GM12878 (cell line): ENCODE measurements at regions not wholly inside any gene's neighbourhood (a gene's known extent, or its start where the extent isn't known, plus 50 kb on each side); places are given as distances from the start of the nearest gene placed in this dataset.

Experiments used
- ATAC-seq: fragments of 200-7000 bp; cut with Tn5 transposase; 3 replicates; pipeline ENCODE4 v1.9.1; 2020; ENCODE audit warnings: mild to moderate bottlenecking, moderate library complexity
- BruUV-seq: library from RNA; stranded (reverse); fragments of 400-500 nt; replicated peaks from 2 replicates; lab custom pipeline; 2021; lab: Mats Ljungman, UMichigan
- CTCF ChIA-PET: fragments of 300-600 bp; sonication (Branson Sonifier 250); formaldehyde crosslinking; extraction: SDS; loops from one replicate; lab custom pipeline; 2021; ENCODE audit warnings: inconsistent platforms; lab: Yijun Ruan, JAX
- POLR2A ChIA-PET: fragments of 350-600 bp; formaldehyde crosslinking; extraction: SDS; loops from one replicate; lab custom pipeline; 2021; ENCODE audit warnings: inconsistent platforms; lab: Charles Lee
- RAD21 ChIA-PET: fragments of 300-600 bp; sonication (Branson Sonifier 250); formaldehyde crosslinking; loops from one replicate; lab custom pipeline; 2023; ENCODE audit warnings: antibody characterized with exemption; ENCODE audit not compliant: unreplicated experiment; lab: Charles Lee
- SMC1A ChIA-PET: fragments of 300-600 bp; sonication (Branson Sonifier 250); formaldehyde crosslinking; loops from one replicate; lab custom pipeline; 2023; ENCODE audit not compliant: unreplicated experiment, uncharacterized antibody; lab: Charles Lee
- DNase-seq: peaks from one replicate; pipeline ENCODE4 v3.0.0-alpha.2; 2011; ENCODE audit warnings: low read depth, low spot score
- FAIRE-seq: peaks from 3 replicates; lab custom pipeline; 2011; peaks lifted over from hg19 to GRCh38; lab: Jason Lieb, UNC
- H2AFZ ChIP-seq: 2 replicates; pipeline ENCODE4 v1.6.0; 2011; ENCODE audit warnings: low read depth, low read length, control low read depth; ENCODE audit not compliant: control insufficient read depth
- H3K27ac ChIP-seq: 2 replicates; pipeline ENCODE4 v1.5.1; 2011; ENCODE audit warnings: control low read depth; ENCODE audit not compliant: control insufficient read depth, insufficient read depth
- H3K27me3 ChIP-seq, 2 experiments: replicated peaks in 1 of 2; 2 replicates each; pipeline versions ENCODE4 v1.6.0 to v1.6.1; 2011; ENCODE audit warnings: low read length in 1 of 2; ENCODE audit not compliant: control insufficient read depth in 2 of 2, insufficient read depth in 2 of 2
- H3K36me3 ChIP-seq, 2 experiments: 2 replicates each; pipeline ENCODE4 v1.5.1; 2011; ENCODE audit warnings: low read length in 1 of 2; ENCODE audit not compliant: control insufficient read depth in 2 of 2, insufficient read depth in 2 of 2
- H3K4me1 ChIP-seq: 2 replicates; pipeline ENCODE4 v1.6.1; 2011; ENCODE audit warnings: mild to moderate bottlenecking, low read length, moderate library complexity, mixed read lengths; ENCODE audit not compliant: control insufficient read depth, insufficient read depth
- H3K4me2 ChIP-seq: 2 replicates; pipeline ENCODE4 v1.6.0; 2011; ENCODE audit warnings: control low read depth; ENCODE audit not compliant: control insufficient read depth, insufficient read depth
- H3K4me3 ChIP-seq: fragments of 200-600 bp; sonication (generic); 2 replicates; pipeline ENCODE4 v1.5.1; 2016
- H3K79me2 ChIP-seq: 2 replicates; pipeline ENCODE4 v1.6.0; 2011; ENCODE audit warnings: low read length; ENCODE audit not compliant: control insufficient read depth, insufficient read depth
- H3K9ac ChIP-seq: 2 replicates; pipeline ENCODE4 v1.8.0; 2011; ENCODE audit warnings: low read length, control low read depth, mixed read lengths; ENCODE audit not compliant: control insufficient read depth, insufficient read depth
- H3K9me3 ChIP-seq: replicated peaks from 3 replicates; pipeline ENCODE4 v1.5.1; 2011; ENCODE audit warnings: mild to moderate bottlenecking, low read length; ENCODE audit not compliant: control insufficient read depth, insufficient read depth
- H4K20me1 ChIP-seq: 2 replicates; pipeline ENCODE4 v1.6.0; 2011; ENCODE audit not compliant: control insufficient read depth, insufficient read depth
- ATF3 ChIP-seq: IDR thresholded peaks from 2 replicates; pipeline ENCODE4 v1.6.1; 2011; ENCODE audit warnings: low read depth, mild to moderate bottlenecking, low read length, moderate library complexity, borderline replicate concordance; ENCODE audit errors: extremely low read depth
- CBFB ChIP-seq: IDR thresholded peaks from 2 replicates; pipeline ENCODE4 v1.6.1; 2016; ENCODE audit warnings: antibody characterized with exemption, low read depth
- CBX5 ChIP-seq: sonication (generic); IDR thresholded peaks from 2 replicates; pipeline ENCODE4 v1.6.1; 2016; ENCODE audit warnings: low read depth, moderate library complexity, mild to moderate bottlenecking, inconsistent platforms
- EP300 ChIP-seq, 2 experiments: fragments of 150-350 bp in 1 of 2; IDR thresholded peaks; 2 replicates each; pipeline ENCODE4 v1.6.1; 2011 to 2012; ENCODE audit warnings: low read depth in 2 of 2, low read length in 2 of 2, borderline replicate concordance in 1 of 2, improper control_type of control experiment in 1 of 2, inconsistent platforms in 1 of 2; ENCODE audit not compliant: control insufficient read depth in 1 of 2
- IRF3 ChIP-seq: fragments of 450-650 bp; IDR thresholded peaks from 2 replicates; pipeline ENCODE4 v1.6.1; 2014; ENCODE audit warnings: mild to moderate bottlenecking
- MTA3 ChIP-seq: IDR thresholded peaks from 2 replicates; pipeline ENCODE4 v1.6.1; 2012; ENCODE audit warnings: low read length, inconsistent platforms, borderline replicate concordance
- NFIC ChIP-seq: IDR thresholded peaks from 2 replicates; pipeline ENCODE4 v1.6.1; 2012; ENCODE audit warnings: low read depth, mild to moderate bottlenecking, inconsistent platforms, low read length, moderate library complexity
- SIN3A ChIP-seq: IDR thresholded peaks from 2 replicates; pipeline ENCODE4 v1.6.1; 2012; ENCODE audit warnings: low read depth, low read length, improper control_type of control experiment
- SREBF2 ChIP-seq: IDR thresholded peaks from 2 replicates; pipeline ENCODE4 v1.6.1; 2012; ENCODE audit warnings: mild to moderate bottlenecking, low read length
- SUZ12 ChIP-seq: fragments of 200-600 bp; sonication (generic); IDR thresholded peaks from one replicate; pipeline ENCODE4 v1.6.1; 2018; ENCODE audit warnings: antibody characterized with exemption, mild to moderate bottlenecking; ENCODE audit not compliant: unreplicated experiment
- ZBTB33 ChIP-seq: fragments of 450-650 bp; IDR thresholded peaks from 2 replicates; pipeline ENCODE4 v1.6.1; 2017; ENCODE audit warnings: mild to moderate bottlenecking
- ZZZ3 ChIP-seq: IDR thresholded peaks from 2 replicates; pipeline ENCODE4 v1.6.1; 2011; ENCODE audit warnings: low read depth; ENCODE audit not compliant: control insufficient read depth, insufficient read length
- WGBS: methylation state at CpG from one replicate; pipeline ENCODE4 v1.1.6; 2016; ENCODE audit warnings: low lambda C conversion rate; ENCODE audit not compliant: insufficient replicate concordance, insufficient coverage; ENCODE audit errors: missing lambda C conversion rate; 5-methylcytosine and 5-hydroxymethylcytosine counted together
- in situ Hi-C: fragments of 300-500 bp; cut with MboI; formaldehyde crosslinking; loops from 9 replicates; pipeline ENCODE4 v1.14.3; 2018; ENCODE audit warnings: mixed read lengths
- intact Hi-C: fragments of 100-400 bp; cut with micrococcal nuclease; formaldehyde crosslinking; loops from one replicate; pipeline ENCODE4 v1.14.2; 2022; ENCODE audit not compliant: unreplicated experiment
- TF ChIP-seq, protein P1 (sequence below): fragments of 150-350 bp; IDR thresholded peaks from 2 replicates; pipeline ENCODE4 v1.6.1; 2014; ENCODE audit warnings: mild to moderate bottlenecking, low read depth, low read length

- Histone ChIP-seq H2AFZ (no peak overlapping the region), H3K4me3 (no peak overlapping the region), H3K27ac (no peak overlapping the region), H3K36me3 (no peaks in the 10 kb centered on the region), H3K4me1 (no peaks in the 10 kb centered on the region), H3K27me3 (no peaks in the 10 kb centered on the region; a peak in 1 of 4 replicates), H3K9me3 (no peaks in the 10 kb centered on the region), H3K9ac (no peak overlapping the region), H4K20me1 (no peaks in the 10 kb centered on the region), H3K4me2 (no peak overlapping the region), H3K79me2 (no peaks in the 10 kb centered on the region)
- in situ Hi-C loops (no loop called here), intact Hi-C loops (no loop called here)
- no peak for DNase-seq
- ChIA-PET SMC1A (no interaction called here), RAD21 (no interaction called here), CTCF (no interaction called here), POLR2A (no interaction called here)
- TF ChIP-seq CBFB (no peak), SUZ12 (no peak), NFIC (no peak), CBX5 (no peak), EP300 (IDR thresholded peaks at IDR 0.05; ENCODE audit: borderline replicate concordance in 1 of 2, control insufficient read depth in 1 of 2, low read depth in 2 of 2, low read length in 2 of 2) (no peak), ZBTB33 (no peak), ZZZ3 (no peak), ATF3 (no peak), SIN3A (no peak), MTA3 (no peak), SREBF2 (no peak), IRF3 (no peak)
- TF ChIP-seq, protein P1, sequence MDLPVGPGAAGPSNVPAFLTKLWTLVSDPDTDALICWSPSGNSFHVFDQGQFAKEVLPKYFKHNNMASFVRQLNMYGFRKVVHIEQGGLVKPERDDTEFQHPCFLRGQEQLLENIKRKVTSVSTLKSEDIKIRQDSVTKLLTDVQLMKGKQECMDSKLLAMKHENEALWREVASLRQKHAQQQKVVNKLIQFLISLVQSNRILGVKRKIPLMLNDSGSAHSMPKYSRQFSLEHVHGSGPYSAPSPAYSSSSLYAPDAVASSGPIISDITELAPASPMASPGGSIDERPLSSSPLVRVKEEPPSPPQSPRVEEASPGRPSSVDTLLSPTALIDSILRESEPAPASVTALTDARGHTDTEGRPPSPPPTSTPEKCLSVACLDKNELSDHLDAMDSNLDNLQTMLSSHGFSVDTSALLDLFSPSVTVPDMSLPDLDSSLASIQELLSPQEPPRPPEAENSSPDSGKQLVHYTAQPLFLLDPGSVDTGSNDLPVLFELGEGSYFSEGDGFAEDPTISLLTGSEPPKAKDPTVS, result no peak
- BruUV-seq, result no TSS peak
- FAIRE-seq, result no peak
- WGBS, result 26% methylated on average over 4 of the region's 4 CpGs
- ATAC-seq, result no peak
These were observed 134.1 kb upstream of the MC4R start for GRCh38 chr18:60506682-60507081.
